HepG2 (cell line): ENCODE measurements at regions not wholly inside any gene's neighbourhood (a gene's known extent, or its start where the extent isn't known, plus 50 kb on each side); places are given as distances from the start of the nearest gene placed in this dataset.

ENCODE experiments used
- ATAC-seq: fragments of 200-7000 bp; cut with Tn5 transposase; 3 replicates; pipeline ENCODE4 v1.9.1; 2020; ENCODE audit warnings: mild to moderate bottlenecking, moderate library complexity
- BruUV-seq: library from RNA; stranded (reverse); fragments of 400-500 nt; replicated peaks from 2 replicates; lab custom pipeline; 2021; lab: Mats Ljungman, UMichigan
- CTCF ChIA-PET: fragments of 300-600 bp; formaldehyde crosslinking; extraction: SDS; loops from one replicate; lab custom pipeline; 2021; ENCODE audit warnings: low total read pairs, inconsistent platforms, low intra/inter-chr PET ratio; lab: Yijun Ruan, JAX
- POLR2A ChIA-PET: fragments of 350-600 bp; sonication (Branson Sonifier 250); formaldehyde crosslinking; loops from one replicate; lab custom pipeline; 2020; ENCODE audit warnings: antibody characterized with exemption, inconsistent platforms; lab: Yijun Ruan, JAX
- DNase-seq: peaks from one replicate; pipeline ENCODE4 v3.0.0-alpha.2; 2015; ENCODE audit warnings: low spot score
- FAIRE-seq: peaks from 3 replicates; lab custom pipeline; 2011; peaks lifted over from hg19 to GRCh38; lab: Jason Lieb, UNC
- H2AFZ ChIP-seq: one replicate; pipeline ENCODE4 v1.6.1; 2011; ENCODE audit warnings: low read length, inconsistent platforms
- H3K27ac ChIP-seq: fragments of 300-600 bp; 3 replicates; pipeline ENCODE4 v1.8.0; 2011; ENCODE audit warnings: mixed run types, mild to moderate bottlenecking, mixed read lengths, low read length, inconsistent platforms; ENCODE audit not compliant: insufficient read depth; ENCODE audit errors: extremely low read length
- H3K27me3 ChIP-seq, 2 experiments: fragments of 200-600 bp in 1 of 2; 2 replicates in 1 of 2; 3 replicates in 1 of 2; pipeline versions ENCODE4 v1.6.0 to v1.8.0; 2011; ENCODE audit warnings: low read length in 2 of 2, mild to moderate bottlenecking in 2 of 2, moderate library complexity in 2 of 2, inconsistent platforms in 1 of 2; ENCODE audit not compliant: insufficient read depth in 2 of 2, control insufficient read depth in 1 of 2
- H3K36me3 ChIP-seq, 2 experiments: fragments of 200-600 bp in 1 of 2; replicated peaks in 1 of 2; 2 replicates in 1 of 2; 3 replicates in 1 of 2; pipeline versions ENCODE4 v1.5.1 to v1.8.0; 2011; ENCODE audit warnings: low read length in 2 of 2, inconsistent platforms in 1 of 2; ENCODE audit not compliant: insufficient read depth in 2 of 2, control insufficient read depth in 1 of 2
- H3K4me1 ChIP-seq: 2 replicates; pipeline ENCODE4 v1.5.1; 2012; ENCODE audit warnings: low read length, inconsistent platforms; ENCODE audit not compliant: insufficient read depth
- H3K4me2 ChIP-seq: 2 replicates; pipeline ENCODE4 v1.6.0; 2011; ENCODE audit warnings: low read depth, low read length, inconsistent platforms
- H3K4me3 ChIP-seq, 3 experiments: fragments of 200-600 bp in 1 of 3; sonication (generic), shearing (Covaris generic) in 1 of 3; replicated peaks in 1 of 3; 2 replicates each; pipeline ENCODE4 v1.5.1; 2011 to 2016; ENCODE audit warnings: low read length in 3 of 3, inconsistent platforms in 2 of 3, low read depth in 2 of 3, mild to moderate bottlenecking in 2 of 3, control low read depth in 1 of 3, mixed read lengths in 1 of 3; ENCODE audit not compliant: insufficient read depth in 1 of 3
- H3K79me2 ChIP-seq: one replicate; pipeline ENCODE4 v1.6.1; 2011; ENCODE audit warnings: low read length, inconsistent platforms; ENCODE audit not compliant: insufficient read depth
- H3K9ac ChIP-seq: 2 replicates; pipeline ENCODE4 v1.6.0; 2011; ENCODE audit warnings: mild to moderate bottlenecking, low read depth, low read length, inconsistent platforms; ENCODE audit not compliant: insufficient read depth
- H3K9me3 ChIP-seq: 2 replicates; pipeline ENCODE4 v1.5.1; 2012; ENCODE audit warnings: mild to moderate bottlenecking, low read length
- H4K20me1 ChIP-seq: 2 replicates; pipeline ENCODE4 v1.6.0; 2011; ENCODE audit warnings: inconsistent platforms, mild to moderate bottlenecking, low read length, moderate library complexity; ENCODE audit not compliant: insufficient read depth
- CEBPG ChIP-seq: IDR thresholded peaks from 2 replicates; pipeline ENCODE4 v1.6.1; 2016
- EP300 ChIP-seq, 3 experiments: sonication (generic) in 1 of 3; formaldehyde crosslinking in 1 of 3; IDR thresholded peaks; 2 replicates each; pipeline versions ENCODE4 v1.5.1 to v1.6.1; 2011 to 2020; ENCODE audit warnings: low read depth in 2 of 3, low read length in 2 of 3, borderline replicate concordance in 1 of 3, improper control_type of control experiment in 1 of 3, mild to moderate bottlenecking in 1 of 3, missing genetic modification reagents in 1 of 3, moderate library complexity in 1 of 3
- FOSL2 ChIP-seq: sonication (generic); formaldehyde crosslinking; IDR thresholded peaks from 2 replicates; pipeline ENCODE4 v1.4.0; 2020; ENCODE audit warnings: missing genetic modification reagents
- GLI4 ChIP-seq: sonication (generic); formaldehyde crosslinking; IDR thresholded peaks from 2 replicates; pipeline ENCODE4 v1.5.1; 2020; ENCODE audit warnings: missing genetic modification reagents, mild to moderate bottlenecking, moderate library complexity, borderline replicate concordance
- JUNB ChIP-seq: sonication (generic); formaldehyde crosslinking; IDR thresholded peaks from 2 replicates; pipeline ENCODE4 v1.8.0; 2022; ENCODE audit warnings: missing genetic modification reagents, mild to moderate bottlenecking, borderline replicate concordance
- SIN3B ChIP-seq: fragments of 150-350 bp; IDR thresholded peaks from 2 replicates; pipeline ENCODE4 v1.6.1; 2014; ENCODE audit warnings: low read length
- SSRP1 ChIP-seq: IDR thresholded peaks from 2 replicates; pipeline ENCODE4 v1.6.1; 2016; ENCODE audit warnings: control low read depth
- WGBS: methylation state at CpG from one replicate; pipeline ENCODE4 v1.1.6; 2017; ENCODE audit warnings: low lambda C conversion rate; 5-methylcytosine and 5-hydroxymethylcytosine counted together
- in situ Hi-C: cut with HindIII; loops from 2 replicates; pipeline ENCODE4 v1.10.0; 2017; ENCODE audit warnings: low pct_unique_long_range_greater_than_20kb; ENCODE audit not compliant: extremely low pct_ligation_motif_present
- intact Hi-C: fragments of 100-400 bp; cut with micrococcal nuclease; formaldehyde crosslinking; loops from one replicate; pipeline ENCODE4 v1.10.0; 2022; ENCODE audit not compliant: unreplicated experiment
- TF ChIP-seq, protein P1 (sequence below): sonication (generic); formaldehyde crosslinking; IDR thresholded peaks from 2 replicates; pipeline ENCODE4 v1.4.0; 2020; ENCODE audit warnings: mild to moderate bottlenecking, missing genetic modification reagents, borderline replicate concordance
- TF ChIP-seq, protein P2 (sequence below): IDR thresholded peaks from 2 replicates; pipeline ENCODE4 v1.6.1; 2016; ENCODE audit warnings: low read depth, borderline replicate concordance
- TF ChIP-seq, protein P3 (sequence below): sonication (generic); formaldehyde crosslinking; IDR thresholded peaks from 2 replicates; pipeline ENCODE4 v1.4.0; 2020; ENCODE audit warnings: missing genetic modification reagents, borderline replicate concordance
- TF ChIP-seq, protein P4 (sequence below): IDR thresholded peaks from 2 replicates; pipeline ENCODE4 v1.4.0; 2020; ENCODE audit warnings: mild to moderate bottlenecking, missing genetic modification reagents

DNA sequence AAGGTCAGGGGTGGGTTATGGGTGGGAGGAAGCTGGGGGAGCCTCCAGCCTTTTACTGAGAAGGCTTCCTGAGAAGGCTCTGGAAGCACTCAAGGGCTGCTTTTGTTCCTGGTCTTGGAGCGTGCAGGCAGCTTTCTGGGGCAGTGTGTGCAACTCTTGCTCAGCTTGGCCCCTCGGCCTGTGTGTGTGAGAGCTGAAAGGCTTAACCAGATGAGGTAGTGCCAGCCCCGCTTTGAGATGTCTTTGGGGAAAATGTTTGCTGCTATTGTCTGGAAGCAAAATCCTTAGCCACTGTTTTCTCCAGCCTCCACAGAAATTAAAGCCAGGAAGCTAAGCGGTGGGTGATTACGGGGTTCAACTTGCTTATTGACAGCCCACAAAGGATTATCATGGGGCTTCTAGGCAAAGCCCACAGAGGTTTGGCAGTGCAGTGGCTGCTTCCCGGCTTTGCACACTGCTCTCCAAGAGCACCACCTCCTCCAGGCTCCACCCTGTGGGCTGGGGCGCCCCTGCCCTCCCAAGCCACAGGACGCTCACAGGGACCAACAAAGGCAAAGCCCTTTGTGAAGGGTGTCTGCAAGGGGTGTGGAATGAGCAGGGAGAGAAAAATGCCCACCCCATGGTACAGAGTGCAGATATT, 121.7 kb upstream of the TLE3 start:
- Histone ChIP-seq H3K27me3 (peaks cover 5 to 35% of the 10 kb centered on the region in 2 experiments), H3K9me3 (no peaks in the 10 kb centered on the region), H2AFZ (no peak overlapping the region), H3K27ac (no peak overlapping the region), H3K9ac (no peak overlapping the region), H3K4me1 (no peaks in the 10 kb centered on the region), H3K4me3 (no peak overlapping the region)
- intact Hi-C loops = no loop called here
- ATAC-seq (no peak), DNase-seq (no peak)
- no TSS peak for BruUV-seq
- in situ Hi-C loops = no loop called here
- CTCF ChIA-PET = no interaction called here
- TF ChIP-seq SSRP1 (CRISPR knock-in tag) (no peak), JUNB (no peak), CEBPG (CRISPR knock-in tag) (no peak), FOSL2 (no peak), EP300 (IDR thresholded peaks at IDR 0.05; ENCODE audit: low read depth in 2 of 2, low read length in 2 of 2) (no peak), EP300 (CRISPR knock-in tag; IDR thresholded peaks at IDR 0.05; ENCODE audit: borderline replicate concordance) (no peak), SIN3B (no peak), GLI4 (CRISPR knock-in tag) (no peak)
- TF ChIP-seq, protein P1, sequence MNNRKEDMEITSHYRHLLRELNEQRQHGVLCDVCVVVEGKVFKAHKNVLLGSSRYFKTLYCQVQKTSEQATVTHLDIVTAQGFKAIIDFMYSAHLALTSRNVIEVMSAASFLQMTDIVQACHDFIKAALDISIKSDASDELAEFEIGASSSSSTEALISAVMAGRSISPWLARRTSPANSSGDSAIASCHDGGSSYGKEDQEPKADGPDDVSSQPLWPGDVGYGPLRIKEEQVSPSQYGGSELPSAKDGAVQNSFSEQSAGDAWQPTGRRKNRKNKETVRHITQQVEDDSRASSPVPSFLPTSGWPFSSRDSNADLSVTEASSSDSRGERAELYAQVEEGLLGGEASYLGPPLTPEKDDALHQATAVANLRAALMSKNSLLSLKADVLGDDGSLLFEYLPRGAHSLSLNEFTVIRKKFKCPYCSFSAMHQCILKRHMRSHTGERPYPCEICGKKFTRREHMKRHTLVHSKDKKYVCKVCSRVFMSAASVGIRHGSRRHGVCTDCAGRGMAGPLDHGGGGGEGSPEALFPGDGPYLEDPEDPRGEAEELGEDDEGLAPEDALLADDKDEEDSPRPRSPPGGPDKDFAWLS (CRISPR knock-in tag) = no peak
- TF ChIP-seq, protein P2, sequence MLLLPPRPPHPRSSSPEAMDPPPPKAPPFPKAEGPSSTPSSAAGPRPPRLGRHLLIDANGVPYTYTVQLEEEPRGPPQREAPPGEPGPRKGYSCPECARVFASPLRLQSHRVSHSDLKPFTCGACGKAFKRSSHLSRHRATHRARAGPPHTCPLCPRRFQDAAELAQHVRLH (CRISPR knock-in tag) = no peak
- TF ChIP-seq, protein P3, sequence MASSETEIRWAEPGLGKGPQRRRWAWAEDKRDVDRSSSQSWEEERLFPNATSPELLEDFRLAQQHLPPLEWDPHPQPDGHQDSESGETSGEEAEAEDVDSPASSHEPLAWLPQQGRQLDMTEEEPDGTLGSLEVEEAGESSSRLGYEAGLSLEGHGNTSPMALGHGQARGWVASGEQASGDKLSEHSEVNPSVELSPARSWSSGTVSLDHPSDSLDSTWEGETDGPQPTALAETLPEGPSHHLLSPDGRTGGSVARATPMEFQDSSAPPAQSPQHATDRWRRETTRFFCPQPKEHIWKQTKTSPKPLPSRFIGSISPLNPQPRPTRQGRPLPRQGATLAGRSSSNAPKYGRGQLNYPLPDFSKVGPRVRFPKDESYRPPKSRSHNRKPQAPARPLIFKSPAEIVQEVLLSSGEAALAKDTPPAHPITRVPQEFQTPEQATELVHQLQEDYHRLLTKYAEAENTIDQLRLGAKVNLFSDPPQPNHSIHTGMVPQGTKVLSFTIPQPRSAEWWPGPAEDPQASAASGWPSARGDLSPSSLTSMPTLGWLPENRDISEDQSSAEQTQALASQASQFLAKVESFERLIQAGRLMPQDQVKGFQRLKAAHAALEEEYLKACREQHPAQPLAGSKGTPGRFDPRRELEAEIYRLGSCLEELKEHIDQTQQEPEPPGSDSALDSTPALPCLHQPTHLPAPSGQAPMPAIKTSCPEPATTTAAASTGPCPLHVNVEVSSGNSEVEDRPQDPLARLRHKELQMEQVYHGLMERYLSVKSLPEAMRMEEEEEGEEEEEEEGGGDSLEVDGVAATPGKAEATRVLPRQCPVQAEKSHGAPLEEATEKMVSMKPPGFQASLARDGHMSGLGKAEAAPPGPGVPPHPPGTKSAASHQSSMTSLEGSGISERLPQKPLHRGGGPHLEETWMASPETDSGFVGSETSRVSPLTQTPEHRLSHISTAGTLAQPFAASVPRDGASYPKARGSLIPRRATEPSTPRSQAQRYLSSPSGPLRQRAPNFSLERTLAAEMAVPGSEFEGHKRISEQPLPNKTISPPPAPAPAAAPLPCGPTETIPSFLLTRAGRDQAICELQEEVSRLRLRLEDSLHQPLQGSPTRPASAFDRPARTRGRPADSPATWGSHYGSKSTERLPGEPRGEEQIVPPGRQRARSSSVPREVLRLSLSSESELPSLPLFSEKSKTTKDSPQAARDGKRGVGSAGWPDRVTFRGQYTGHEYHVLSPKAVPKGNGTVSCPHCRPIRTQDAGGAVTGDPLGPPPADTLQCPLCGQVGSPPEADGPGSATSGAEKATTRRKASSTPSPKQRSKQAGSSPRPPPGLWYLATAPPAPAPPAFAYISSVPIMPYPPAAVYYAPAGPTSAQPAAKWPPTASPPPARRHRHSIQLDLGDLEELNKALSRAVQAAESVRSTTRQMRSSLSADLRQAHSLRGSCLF (CRISPR knock-in tag) = no peak
- TF ChIP-seq, protein P4, sequence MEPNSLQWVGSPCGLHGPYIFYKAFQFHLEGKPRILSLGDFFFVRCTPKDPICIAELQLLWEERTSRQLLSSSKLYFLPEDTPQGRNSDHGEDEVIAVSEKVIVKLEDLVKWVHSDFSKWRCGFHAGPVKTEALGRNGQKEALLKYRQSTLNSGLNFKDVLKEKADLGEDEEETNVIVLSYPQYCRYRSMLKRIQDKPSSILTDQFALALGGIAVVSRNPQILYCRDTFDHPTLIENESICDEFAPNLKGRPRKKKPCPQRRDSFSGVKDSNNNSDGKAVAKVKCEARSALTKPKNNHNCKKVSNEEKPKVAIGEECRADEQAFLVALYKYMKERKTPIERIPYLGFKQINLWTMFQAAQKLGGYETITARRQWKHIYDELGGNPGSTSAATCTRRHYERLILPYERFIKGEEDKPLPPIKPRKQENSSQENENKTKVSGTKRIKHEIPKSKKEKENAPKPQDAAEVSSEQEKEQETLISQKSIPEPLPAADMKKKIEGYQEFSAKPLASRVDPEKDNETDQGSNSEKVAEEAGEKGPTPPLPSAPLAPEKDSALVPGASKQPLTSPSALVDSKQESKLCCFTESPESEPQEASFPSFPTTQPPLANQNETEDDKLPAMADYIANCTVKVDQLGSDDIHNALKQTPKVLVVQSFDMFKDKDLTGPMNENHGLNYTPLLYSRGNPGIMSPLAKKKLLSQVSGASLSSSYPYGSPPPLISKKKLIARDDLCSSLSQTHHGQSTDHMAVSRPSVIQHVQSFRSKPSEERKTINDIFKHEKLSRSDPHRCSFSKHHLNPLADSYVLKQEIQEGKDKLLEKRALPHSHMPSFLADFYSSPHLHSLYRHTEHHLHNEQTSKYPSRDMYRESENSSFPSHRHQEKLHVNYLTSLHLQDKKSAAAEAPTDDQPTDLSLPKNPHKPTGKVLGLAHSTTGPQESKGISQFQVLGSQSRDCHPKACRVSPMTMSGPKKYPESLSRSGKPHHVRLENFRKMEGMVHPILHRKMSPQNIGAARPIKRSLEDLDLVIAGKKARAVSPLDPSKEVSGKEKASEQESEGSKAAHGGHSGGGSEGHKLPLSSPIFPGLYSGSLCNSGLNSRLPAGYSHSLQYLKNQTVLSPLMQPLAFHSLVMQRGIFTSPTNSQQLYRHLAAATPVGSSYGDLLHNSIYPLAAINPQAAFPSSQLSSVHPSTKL (CRISPR knock-in tag) = no peak
- TF ChIP-seq, all 625 proteins: peak for 0
- no peaks in the 10 kb centered on the region for H4K20me1 ChIP-seq
- POLR2A ChIA-PET = no interaction called here
- H3K4me2 ChIP-seq = no peak overlapping the region
- no peaks in the 10 kb centered on the region for H3K36me3 ChIP-seq
- WGBS = 48% methylated on average over 5 of the region's 8 CpGs
- no peaks in the 10 kb centered on the region for H3K79me2 ChIP-seq
- FAIRE-seq = no peak
